ENCODE measurements at regions not wholly inside any gene's neighbourhood (a gene's known extent, or its start where the extent isn't known, plus 50 kb on each side); places are given as distances from the start of the nearest gene placed in this dataset.

- TF ChIP-seq CTCF (IDR thresholded peaks at IDR 0.05): no peak
- no peak for TF ChIP-seq SIN3A (IDR thresholded peaks at IDR 0.05; ENCODE audit: borderline replicate concordance, insufficient read depth, low read depth, low read length)
- no peak for TF ChIP-seq POLR2AphosphoS5 (IDR thresholded peaks at IDR 0.05; ENCODE audit: low read depth, low read length)
Measured at GRCh38 chr11:30719371-30719770, 133.2 kb upstream of the MPPED2 start.

All from Panc1 (cell line).